H9 (cell line): ENCODE measurements at regions not wholly inside any gene's neighbourhood (a gene's known extent, or its start where the extent isn't known, plus 50 kb on each side); places are given as distances from the start of the nearest gene placed in this dataset.

Experiments
- DNase-seq: peaks from one replicate; pipeline ENCODE4 v3.0.0-alpha.2; 2017
- H2AFZ ChIP-seq: one replicate; pipeline ENCODE4 v1.6.1; 2013; ENCODE audit warnings: mild to moderate bottlenecking, low read length, control low read depth, moderate library complexity
- H2AK5ac ChIP-seq: 2 replicates; pipeline ENCODE4 v1.6.1; 2013; ENCODE audit warnings: low read length, control low read depth, mixed read lengths; ENCODE audit not compliant: insufficient read length
- H2BK120ac ChIP-seq: one replicate; pipeline ENCODE4 v1.6.1; 2013; ENCODE audit warnings: low read depth, mild to moderate bottlenecking, low read length, control low read depth, inconsistent platforms; ENCODE audit not compliant: poor library complexity, severe bottlenecking
- H2BK12ac ChIP-seq: 2 replicates; pipeline ENCODE4 v1.6.1; 2013; ENCODE audit warnings: low read length, control low read depth, mixed read lengths, low read depth; ENCODE audit not compliant: insufficient read length
- H2BK15ac ChIP-seq: 2 replicates; pipeline ENCODE4 v1.6.1; 2013; ENCODE audit warnings: low read depth, low read length, control low read depth
- H2BK20ac ChIP-seq: one replicate; pipeline ENCODE4 v1.6.1; 2013; ENCODE audit warnings: low read depth, mild to moderate bottlenecking, low read length, control low read depth, inconsistent platforms; ENCODE audit not compliant: poor library complexity, severe bottlenecking
- H2BK5ac ChIP-seq: 2 replicates; pipeline ENCODE4 v1.6.1; 2013; ENCODE audit warnings: low read length, control low read depth, mixed read lengths; ENCODE audit not compliant: insufficient read length
- H3K14ac ChIP-seq: 2 replicates; pipeline ENCODE4 v1.6.1; 2013; ENCODE audit warnings: low read length, control low read depth; ENCODE audit not compliant: insufficient read depth
- H3K18ac ChIP-seq: 2 replicates; pipeline ENCODE4 v1.6.1; 2013; ENCODE audit warnings: low read depth, mild to moderate bottlenecking, mixed read lengths, low read length, control low read depth; ENCODE audit not compliant: insufficient read length
- H3K23ac ChIP-seq: 2 replicates; pipeline ENCODE4 v1.6.1; 2013; ENCODE audit warnings: low read length, control low read depth, mixed read lengths, low read depth; ENCODE audit not compliant: insufficient read length
- H3K23me2 ChIP-seq: 2 replicates; pipeline ENCODE4 v1.6.1; 2013; ENCODE audit warnings: low read depth, mild to moderate bottlenecking, mixed read lengths, low read length, control low read depth; ENCODE audit not compliant: insufficient read length, poor library complexity, severe bottlenecking
- H3K27ac ChIP-seq: 2 replicates; pipeline ENCODE4 v1.5.1; 2013; ENCODE audit warnings: low read length, control low read depth, mixed read lengths, low read depth; ENCODE audit not compliant: insufficient read length
- H3K27me3 ChIP-seq: 2 replicates; pipeline ENCODE4 v1.6.1; 2013; ENCODE audit warnings: low read length, control low read depth, inconsistent platforms; ENCODE audit not compliant: insufficient read depth
- H3K4ac ChIP-seq: 2 replicates; pipeline ENCODE4 v1.6.1; 2013; ENCODE audit warnings: low read depth, mild to moderate bottlenecking, control low read depth, inconsistent platforms, low read length, moderate library complexity
- H3K4me1 ChIP-seq: 2 replicates; pipeline ENCODE4 v1.6.1; 2013; ENCODE audit warnings: low read length, control low read depth, inconsistent platforms; ENCODE audit not compliant: insufficient read depth
- H3K4me2 ChIP-seq: 2 replicates; pipeline ENCODE4 v1.6.1; 2013; ENCODE audit warnings: low read length, control low read depth, mixed read lengths; ENCODE audit not compliant: insufficient read length, insufficient read depth
- H3K56ac ChIP-seq: 2 replicates; pipeline ENCODE4 v1.6.1; 2013; ENCODE audit warnings: low read depth, mild to moderate bottlenecking, mixed read lengths, low read length, control low read depth; ENCODE audit not compliant: insufficient read length
- H3K79me1 ChIP-seq: 2 replicates; pipeline ENCODE4 v1.6.1; 2013; ENCODE audit warnings: low read depth, mild to moderate bottlenecking, moderate library complexity, low read length, control low read depth, inconsistent platforms; ENCODE audit not compliant: insufficient read depth, poor library complexity, severe bottlenecking
- H3K79me2 ChIP-seq: 2 replicates; pipeline ENCODE4 v1.6.1; 2013; ENCODE audit warnings: low read length, control low read depth, inconsistent platforms; ENCODE audit not compliant: insufficient read depth
- H3K9ac ChIP-seq: 2 replicates; pipeline ENCODE4 v1.6.1; 2013; ENCODE audit warnings: low read length, control low read depth, mixed read lengths; ENCODE audit not compliant: insufficient read length; ENCODE audit errors: extremely low read depth
- H3K9me3 ChIP-seq: one replicate; pipeline ENCODE4 v1.6.1; 2013; ENCODE audit warnings: low read depth, low read length, inconsistent platforms; ENCODE audit not compliant: control insufficient read depth
- H3T11ph ChIP-seq: one replicate; pipeline ENCODE4 v1.6.1; 2013; ENCODE audit warnings: mild to moderate bottlenecking, low read length, control low read depth, inconsistent platforms
- H4K20me1 ChIP-seq: one replicate; pipeline ENCODE4 v1.6.1; 2013; ENCODE audit not compliant: control insufficient read depth, insufficient read length, insufficient read depth
- H4K5ac ChIP-seq: 2 replicates; pipeline ENCODE4 v1.6.1; 2013; ENCODE audit warnings: low read depth, mild to moderate bottlenecking, mixed read lengths, low read length, control low read depth; ENCODE audit not compliant: insufficient read length
- H4K8ac ChIP-seq: replicated peaks from 2 replicates; pipeline ENCODE4 v1.6.1; 2013; ENCODE audit warnings: low read length, control low read depth, mixed read lengths, low read depth; ENCODE audit not compliant: insufficient read length
- H4K91ac ChIP-seq: 2 replicates; pipeline ENCODE4 v1.6.1; 2013; ENCODE audit warnings: low read depth, mild to moderate bottlenecking, moderate library complexity, mixed read lengths, low read length, control low read depth; ENCODE audit not compliant: insufficient read length
- H3K27ac Mint-ChIP-seq, 3 experiments: 2 replicates in 2 of 3; 3 replicates in 1 of 3; pipeline ENCODE4 v1.8.0; 2020 to 2021; ENCODE audit warnings: mixed read lengths in 3 of 3, mild to moderate bottlenecking in 1 of 3, moderate library complexity in 1 of 3
- H3K27me3 Mint-ChIP-seq: 2 replicates; pipeline ENCODE4 v1.8.0; 2021; ENCODE audit warnings: low read depth, mild to moderate bottlenecking, moderate library complexity, mixed read lengths
- H3K36me3 Mint-ChIP-seq, 3 experiments: 2 replicates in 2 of 3; 3 replicates in 1 of 3; pipeline ENCODE4 v1.8.0; 2020 to 2021; ENCODE audit warnings: low read depth in 3 of 3, mixed read lengths in 3 of 3; ENCODE audit not compliant: insufficient read depth in 1 of 3
- H3K4me1 Mint-ChIP-seq, 2 experiments: 2 replicates each; pipeline ENCODE4 v1.8.0; 2020; ENCODE audit warnings: mixed read lengths in 2 of 2
- H3K4me3 Mint-ChIP-seq, 2 experiments: 2 replicates in 1 of 2; 3 replicates in 1 of 2; pipeline ENCODE4 v1.8.0; 2020 to 2021; ENCODE audit warnings: mild to moderate bottlenecking in 2 of 2, mixed read lengths in 2 of 2, moderate library complexity in 1 of 2
- H3K9me3 Mint-ChIP-seq, 2 experiments: 2 replicates in 1 of 2; 3 replicates in 1 of 2; pipeline ENCODE4 v1.8.0; 2020; ENCODE audit warnings: mild to moderate bottlenecking in 2 of 2, mixed read lengths in 2 of 2, moderate library complexity in 1 of 2
- CTCF ChIP-seq: fragments of 200-600 bp; sonication (generic); conservative IDR thresholded peaks from 3 replicates; pipeline ENCODE4 v1.8.0; 2021; ENCODE audit warnings: antibody characterized with exemption, mild to moderate bottlenecking
- WGBS: extraction: QIAGEN DNeasy Blood & Tissue Kit; methylation state at CpG from one replicate; pipeline ENCODE4 v1.1.7; 2013; ENCODE audit warnings: missing lambda C conversion rate, low lambda C conversion rate, mixed read lengths; ENCODE audit not compliant: insufficient read length; ENCODE audit errors: extremely low coverage; 5-methylcytosine and 5-hydroxymethylcytosine counted together

DNA sequence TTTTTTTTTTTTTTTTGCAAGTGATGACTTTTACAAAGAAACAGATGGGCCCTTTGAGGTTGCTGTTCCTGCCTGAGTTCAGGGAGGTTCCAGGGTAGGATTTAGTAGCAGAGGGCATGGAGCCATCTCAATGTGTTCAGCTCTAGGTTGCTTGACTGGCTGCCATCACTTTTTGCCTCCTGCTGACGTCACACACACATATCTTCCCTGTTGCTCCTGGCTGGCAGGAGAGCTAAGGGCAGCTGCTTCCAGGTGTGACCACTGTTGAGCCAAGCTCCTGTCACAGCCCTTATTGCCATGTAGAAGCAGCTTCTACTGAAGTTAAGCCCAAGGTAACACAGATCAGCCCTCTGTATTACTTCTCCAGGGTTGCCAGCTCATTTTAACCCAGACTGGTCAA lies 394.2 kb upstream of the SPRED2 start:
- H3K4me2 ChIP-seq: no peak overlapping the region
- no CpG with 5 or more reads among the region's 1 CpG for WGBS
- no peak overlapping the region for H3K4ac ChIP-seq
- peaks cover 0 to 4% (median 2%) of the 10 kb centered on the region in 3 experiments; a peak in 4 of 7 replicates for H3K36me3 Mint-ChIP-seq
- TF ChIP-seq CTCF: no peak
- no peak overlapping the region for H2AK5ac ChIP-seq
- H3K23me2 ChIP-seq: no peaks in the 10 kb centered on the region
- no peak overlapping the region for H3K4me3 Mint-ChIP-seq
- H2BK20ac ChIP-seq: no peak overlapping the region
- H3K14ac ChIP-seq: no peak overlapping the region
- peaks cover 4% of the 10 kb centered on the region in 2 experiments; a peak in 4 of 5 replicates for H3K9me3 Mint-ChIP-seq
- H4K91ac ChIP-seq: no peak overlapping the region
- H3K9ac ChIP-seq: no peak overlapping the region
- no peak overlapping the region for H4K5ac ChIP-seq
- no peaks in the 10 kb centered on the region for H3K79me1 ChIP-seq
- H2BK12ac ChIP-seq: no peak overlapping the region
- H3K27me3 ChIP-seq: no peaks in the 10 kb centered on the region
- no peaks in the 10 kb centered on the region; the same call in 1 of the 2 replicates for H3K4me1 ChIP-seq
- H3T11ph ChIP-seq: no peak overlapping the region
- no peak overlapping the region for H2BK120ac ChIP-seq
- no peak overlapping the region for H4K8ac ChIP-seq
- no peaks in the 10 kb centered on the region for H3K27me3 Mint-ChIP-seq
- H4K20me1 ChIP-seq: no peaks in the 10 kb centered on the region
- no peak overlapping the region for H2BK15ac ChIP-seq
- no peak overlapping the region for H3K18ac ChIP-seq
- no peak overlapping the region for H2BK5ac ChIP-seq
- H2AFZ ChIP-seq: no peak overlapping the region
- H3K79me2 ChIP-seq: no peaks in the 10 kb centered on the region
- H3K4me1 Mint-ChIP-seq: peaks cover 6 to 8% of the 10 kb centered on the region in 2 experiments
- no peak overlapping the region for H3K56ac ChIP-seq
- no peaks in the 10 kb centered on the region for H3K9me3 ChIP-seq
- H3K27ac ChIP-seq: no peak overlapping the region
- no peak overlapping the region for H3K27ac Mint-ChIP-seq
- no peak overlapping the region for H3K23ac ChIP-seq
- no peak for DNase-seq
